HepG2 (cell line): ENCODE measurements at regions not wholly inside any gene's neighbourhood (a gene's known extent, or its start where the extent isn't known, plus 50 kb on each side); places are given as distances from the start of the nearest gene placed in this dataset.

Experiments used
- ATAC-seq: fragments of 200-7000 bp; cut with Tn5 transposase; 3 replicates; pipeline ENCODE4 v1.9.1; 2020; ENCODE audit warnings: mild to moderate bottlenecking, moderate library complexity
- BruUV-seq: library from RNA; stranded (reverse); fragments of 400-500 nt; replicated peaks from 2 replicates; lab custom pipeline; 2021; lab: Mats Ljungman, UMichigan
- CTCF ChIA-PET: fragments of 300-600 bp; formaldehyde crosslinking; extraction: SDS; loops from one replicate; lab custom pipeline; 2021; ENCODE audit warnings: low total read pairs, inconsistent platforms, low intra/inter-chr PET ratio; lab: Yijun Ruan, JAX
- POLR2A ChIA-PET: fragments of 350-600 bp; sonication (Branson Sonifier 250); formaldehyde crosslinking; loops from one replicate; lab custom pipeline; 2020; ENCODE audit warnings: antibody characterized with exemption, inconsistent platforms; lab: Yijun Ruan, JAX
- DNase-seq: peaks from one replicate; pipeline ENCODE4 v3.0.0-alpha.2; 2015; ENCODE audit warnings: low spot score
- FAIRE-seq: peaks from 3 replicates; lab custom pipeline; 2011; peaks lifted over from hg19 to GRCh38; lab: Jason Lieb, UNC
- H2AFZ ChIP-seq: one replicate; pipeline ENCODE4 v1.6.1; 2011; ENCODE audit warnings: low read length, inconsistent platforms
- H3K27ac ChIP-seq: fragments of 300-600 bp; 3 replicates; pipeline ENCODE4 v1.8.0; 2011; ENCODE audit warnings: mixed run types, mild to moderate bottlenecking, mixed read lengths, low read length, inconsistent platforms; ENCODE audit not compliant: insufficient read depth; ENCODE audit errors: extremely low read length
- H3K27me3 ChIP-seq, 2 experiments: fragments of 200-600 bp in 1 of 2; 2 replicates in 1 of 2; 3 replicates in 1 of 2; pipeline versions ENCODE4 v1.6.0 to v1.8.0; 2011; ENCODE audit warnings: low read length in 2 of 2, mild to moderate bottlenecking in 2 of 2, moderate library complexity in 2 of 2, inconsistent platforms in 1 of 2; ENCODE audit not compliant: insufficient read depth in 2 of 2, control insufficient read depth in 1 of 2
- H3K36me3 ChIP-seq, 2 experiments: fragments of 200-600 bp in 1 of 2; replicated peaks in 1 of 2; 2 replicates in 1 of 2; 3 replicates in 1 of 2; pipeline versions ENCODE4 v1.5.1 to v1.8.0; 2011; ENCODE audit warnings: low read length in 2 of 2, inconsistent platforms in 1 of 2; ENCODE audit not compliant: insufficient read depth in 2 of 2, control insufficient read depth in 1 of 2
- H3K4me1 ChIP-seq: 2 replicates; pipeline ENCODE4 v1.5.1; 2012; ENCODE audit warnings: low read length, inconsistent platforms; ENCODE audit not compliant: insufficient read depth
- H3K4me2 ChIP-seq: 2 replicates; pipeline ENCODE4 v1.6.0; 2011; ENCODE audit warnings: low read depth, low read length, inconsistent platforms
- H3K4me3 ChIP-seq, 3 experiments: fragments of 200-600 bp in 1 of 3; sonication (generic), shearing (Covaris generic) in 1 of 3; replicated peaks in 1 of 3; 2 replicates each; pipeline ENCODE4 v1.5.1; 2011 to 2016; ENCODE audit warnings: low read length in 3 of 3, inconsistent platforms in 2 of 3, low read depth in 2 of 3, mild to moderate bottlenecking in 2 of 3, control low read depth in 1 of 3, mixed read lengths in 1 of 3; ENCODE audit not compliant: insufficient read depth in 1 of 3
- H3K79me2 ChIP-seq: one replicate; pipeline ENCODE4 v1.6.1; 2011; ENCODE audit warnings: low read length, inconsistent platforms; ENCODE audit not compliant: insufficient read depth
- H3K9ac ChIP-seq: 2 replicates; pipeline ENCODE4 v1.6.0; 2011; ENCODE audit warnings: mild to moderate bottlenecking, low read depth, low read length, inconsistent platforms; ENCODE audit not compliant: insufficient read depth
- H3K9me3 ChIP-seq: 2 replicates; pipeline ENCODE4 v1.5.1; 2012; ENCODE audit warnings: mild to moderate bottlenecking, low read length
- H4K20me1 ChIP-seq: 2 replicates; pipeline ENCODE4 v1.6.0; 2011; ENCODE audit warnings: inconsistent platforms, mild to moderate bottlenecking, low read length, moderate library complexity; ENCODE audit not compliant: insufficient read depth
- CCDC6 ChIP-seq: sonication (generic); formaldehyde crosslinking; IDR thresholded peaks from 2 replicates; pipeline ENCODE4 v1.8.1; 2022; ENCODE audit warnings: mild to moderate bottlenecking, missing genetic modification reagents, moderate library complexity
- ETV5 ChIP-seq: IDR thresholded peaks from 2 replicates; pipeline ENCODE4 v1.6.1; 2018; ENCODE audit warnings: missing biosample characterization, missing genetic modification reagents, inconsistent platforms, borderline replicate concordance
- FOXK2 ChIP-seq: fragments of 450-650 bp; IDR thresholded peaks from 2 replicates; pipeline ENCODE4 v1.6.1; 2016
- HNF1B ChIP-seq: sonication (generic); formaldehyde crosslinking; IDR thresholded peaks from 2 replicates; pipeline ENCODE4 v1.5.1; 2020; ENCODE audit warnings: mild to moderate bottlenecking, moderate library complexity, missing genetic modification reagents
- NAIF1 ChIP-seq: sonication (generic); formaldehyde crosslinking; IDR thresholded peaks from 2 replicates; pipeline ENCODE4 v1.5.0; 2020; ENCODE audit warnings: mild to moderate bottlenecking, missing genetic modification reagents, borderline replicate concordance
- PITX1 ChIP-seq: sonication (generic); formaldehyde crosslinking; IDR thresholded peaks from 2 replicates; pipeline ENCODE4 v1.5.1; 2020; ENCODE audit warnings: mild to moderate bottlenecking, missing genetic modification reagents
- POGZ ChIP-seq: sonication (generic); formaldehyde crosslinking; IDR thresholded peaks from 2 replicates; pipeline ENCODE4 v1.4.0; 2020; ENCODE audit warnings: mild to moderate bottlenecking, missing genetic modification reagents
- RBM22 ChIP-seq: fragments of 200-400 bp; formaldehyde crosslinking; optimal IDR thresholded peaks from 2 replicates; pipeline ENCODE3; 2017; ENCODE audit warnings: mild to moderate bottlenecking, low read length, moderate library complexity
- SRSF9 ChIP-seq: fragments of 200-400 bp; formaldehyde crosslinking; IDR thresholded peaks from 2 replicates; pipeline ENCODE4 v1.6.1; 2018; ENCODE audit warnings: borderline replicate concordance, mild to moderate bottlenecking, low read depth, low read length; ENCODE audit not compliant: insufficient read depth, poor library complexity, severe bottlenecking
- TMF1 ChIP-seq: sonication (generic); formaldehyde crosslinking; IDR thresholded peaks from 2 replicates; pipeline ENCODE4 v1.8.1; 2022; ENCODE audit warnings: low read depth, missing genetic modification reagents
- ZFP41 ChIP-seq: sonication (generic); formaldehyde crosslinking; IDR thresholded peaks from 2 replicates; pipeline ENCODE4 v1.4.0; 2020; ENCODE audit warnings: mild to moderate bottlenecking, missing genetic modification reagents, borderline replicate concordance
- ZNF143 ChIP-seq: sonication (generic); formaldehyde crosslinking; IDR thresholded peaks from 2 replicates; pipeline ENCODE4 v1.4.0; 2020; ENCODE audit warnings: missing genetic modification reagents
- WGBS: methylation state at CpG from one replicate; pipeline ENCODE4 v1.1.6; 2017; ENCODE audit warnings: low lambda C conversion rate; 5-methylcytosine and 5-hydroxymethylcytosine counted together
- in situ Hi-C: cut with HindIII; loops from 2 replicates; pipeline ENCODE4 v1.10.0; 2017; ENCODE audit warnings: low pct_unique_long_range_greater_than_20kb; ENCODE audit not compliant: extremely low pct_ligation_motif_present
- intact Hi-C: fragments of 100-400 bp; cut with micrococcal nuclease; formaldehyde crosslinking; loops from one replicate; pipeline ENCODE4 v1.10.0; 2022; ENCODE audit not compliant: unreplicated experiment
- TF ChIP-seq, protein P1 (sequence below), 2 experiments: IDR thresholded peaks; 2 replicates each; pipeline ENCODE4 v1.6.1; 2011 to 2012; ENCODE audit warnings: low read length in 2 of 2, borderline replicate concordance in 1 of 2, low read depth in 1 of 2, mild to moderate bottlenecking in 1 of 2, moderate library complexity in 1 of 2
- TF ChIP-seq, protein P2 (sequence below): sonication (generic); formaldehyde crosslinking; IDR thresholded peaks from 2 replicates; pipeline ENCODE4 v1.9.0; 2022; ENCODE audit warnings: low read depth, missing genetic modification reagents

- TF ChIP-seq, protein P1, sequence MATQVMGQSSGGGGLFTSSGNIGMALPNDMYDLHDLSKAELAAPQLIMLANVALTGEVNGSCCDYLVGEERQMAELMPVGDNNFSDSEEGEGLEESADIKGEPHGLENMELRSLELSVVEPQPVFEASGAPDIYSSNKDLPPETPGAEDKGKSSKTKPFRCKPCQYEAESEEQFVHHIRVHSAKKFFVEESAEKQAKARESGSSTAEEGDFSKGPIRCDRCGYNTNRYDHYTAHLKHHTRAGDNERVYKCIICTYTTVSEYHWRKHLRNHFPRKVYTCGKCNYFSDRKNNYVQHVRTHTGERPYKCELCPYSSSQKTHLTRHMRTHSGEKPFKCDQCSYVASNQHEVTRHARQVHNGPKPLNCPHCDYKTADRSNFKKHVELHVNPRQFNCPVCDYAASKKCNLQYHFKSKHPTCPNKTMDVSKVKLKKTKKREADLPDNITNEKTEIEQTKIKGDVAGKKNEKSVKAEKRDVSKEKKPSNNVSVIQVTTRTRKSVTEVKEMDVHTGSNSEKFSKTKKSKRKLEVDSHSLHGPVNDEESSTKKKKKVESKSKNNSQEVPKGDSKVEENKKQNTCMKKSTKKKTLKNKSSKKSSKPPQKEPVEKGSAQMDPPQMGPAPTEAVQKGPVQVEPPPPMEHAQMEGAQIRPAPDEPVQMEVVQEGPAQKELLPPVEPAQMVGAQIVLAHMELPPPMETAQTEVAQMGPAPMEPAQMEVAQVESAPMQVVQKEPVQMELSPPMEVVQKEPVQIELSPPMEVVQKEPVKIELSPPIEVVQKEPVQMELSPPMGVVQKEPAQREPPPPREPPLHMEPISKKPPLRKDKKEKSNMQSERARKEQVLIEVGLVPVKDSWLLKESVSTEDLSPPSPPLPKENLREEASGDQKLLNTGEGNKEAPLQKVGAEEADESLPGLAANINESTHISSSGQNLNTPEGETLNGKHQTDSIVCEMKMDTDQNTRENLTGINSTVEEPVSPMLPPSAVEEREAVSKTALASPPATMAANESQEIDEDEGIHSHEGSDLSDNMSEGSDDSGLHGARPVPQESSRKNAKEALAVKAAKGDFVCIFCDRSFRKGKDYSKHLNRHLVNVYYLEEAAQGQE (IDR thresholded peaks at IDR 0.05; ENCODE audit: borderline replicate concordance in 1 of 2, low read depth in 1 of 2, low read length in 2 of 2), result no peak
- TF ChIP-seq NAIF1 (CRISPR knock-in tag), result no peak
- no peak for TF ChIP-seq CCDC6 (CRISPR knock-in tag)
- TF ChIP-seq, all 625 proteins: peak for 0
Measured at GRCh38 chr12:46490635-46491034, 118.1 kb upstream of the SLC38A2 start (continued).

DNA sequence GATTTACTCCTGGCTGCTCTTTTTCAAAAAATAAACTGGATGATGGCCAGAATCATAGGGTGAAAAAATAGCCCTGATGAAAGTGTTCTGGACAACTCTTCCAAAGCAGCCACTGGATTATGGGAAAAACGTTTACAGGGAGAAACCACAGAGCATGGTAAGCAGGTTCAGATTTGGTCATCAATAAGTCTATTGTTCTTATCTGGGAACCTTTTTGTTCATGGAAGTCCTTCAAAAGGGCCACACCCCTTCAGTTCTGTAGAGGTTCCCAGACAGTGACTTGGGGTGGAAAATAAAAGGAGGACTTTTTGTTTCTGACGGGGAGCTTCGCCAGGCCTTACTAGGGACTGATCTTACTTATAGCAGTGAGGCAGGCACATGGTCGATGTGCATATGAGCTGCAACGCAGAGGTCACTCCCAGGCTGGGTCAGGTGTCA, 117.4 kb upstream of the SLC38A2 start:
- no peaks in the 10 kb centered on the region for H3K9me3 ChIP-seq
- peaks cover 95% of the 10 kb centered on the region for H3K4me1 ChIP-seq
- intact Hi-C loops, result loop anchor here (1.0 to 10.0 kb wide), 4 partner anchors 60 to 445 kb away; no protein-coding TSS in a partner anchor
- FAIRE-seq (peak; percentile 43), DNase-seq (peak; percentile 90), ATAC-seq (no peak)
- in situ Hi-C loops, result loop anchor here (5.0 kb wide), 1 partner anchor 118 kb away; the partner anchor contains the start of gene SLC38A2
- H3K27ac ChIP-seq, result peak overlapping the region; percentile 96
- H3K79me2 ChIP-seq, result peaks cover 8% of the 10 kb centered on the region
- H3K4me2 ChIP-seq, result no peak overlapping the region
- POLR2A ChIA-PET, result interaction anchor here (5.0 kb wide), 1 partner anchor 103 kb away, joined by 31 read pairs; no protein-coding TSS in a partner anchor
- WGBS, result 39% methylated on average over 5 of the region's 5 CpGs
- no peaks in the 10 kb centered on the region for H3K36me3 ChIP-seq
- no TSS peak for BruUV-seq
- no peak overlapping the region for H3K4me3 ChIP-seq
- H3K9ac ChIP-seq, result no peak overlapping the region
- H2AFZ ChIP-seq, result no peak overlapping the region
- H4K20me1 ChIP-seq, result no peaks in the 10 kb centered on the region
- no peaks in the 10 kb centered on the region for H3K27me3 ChIP-seq
- CTCF ChIA-PET, result no interaction called here
- no peak for TF ChIP-seq FOXK2
- TF ChIP-seq HNF1B (CRISPR knock-in tag), result no peak
- TF ChIP-seq POGZ, result 0 out of 2 replicates have a peak, but pooled peaks have one; percentile 32
- TF ChIP-seq ZNF143 (CRISPR knock-in tag), result peak; percentile 46; the same call in 1 of the 2 replicates
- TF ChIP-seq ZFP41 (CRISPR knock-in tag), result no peak
- TF ChIP-seq SRSF9, result no peak
- peak; percentile 26; the same call in 1 of the 2 replicates for TF ChIP-seq ETV5
- no peak for TF ChIP-seq PITX1
- no peak for TF ChIP-seq RBM22
- no peak for TF ChIP-seq TMF1 (CRISPR knock-in tag)
- TF ChIP-seq, protein P2, sequence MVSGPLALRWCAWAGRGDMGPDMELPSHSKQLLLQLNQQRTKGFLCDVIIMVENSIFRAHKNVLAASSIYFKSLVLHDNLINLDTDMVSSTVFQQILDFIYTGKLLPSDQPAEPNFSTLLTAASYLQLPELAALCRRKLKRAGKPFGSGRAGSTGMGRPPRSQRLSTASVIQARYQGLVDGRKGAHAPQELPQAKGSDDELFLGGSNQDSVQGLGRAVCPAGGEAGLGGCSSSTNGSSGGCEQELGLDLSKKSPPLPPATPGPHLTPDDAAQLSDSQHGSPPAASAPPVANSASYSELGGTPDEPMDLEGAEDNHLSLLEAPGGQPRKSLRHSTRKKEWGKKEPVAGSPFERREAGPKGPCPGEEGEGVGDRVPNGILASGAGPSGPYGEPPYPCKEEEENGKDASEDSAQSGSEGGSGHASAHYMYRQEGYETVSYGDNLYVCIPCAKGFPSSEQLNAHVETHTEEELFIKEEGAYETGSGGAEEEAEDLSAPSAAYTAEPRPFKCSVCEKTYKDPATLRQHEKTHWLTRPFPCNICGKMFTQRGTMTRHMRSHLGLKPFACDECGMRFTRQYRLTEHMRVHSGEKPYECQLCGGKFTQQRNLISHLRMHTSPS (CRISPR knock-in tag), result no peak
